Activated CD4-positive, alpha-beta memory T cell treated with anti-CD3 and anti-CD28 coated beads for 36 hours (primary cell): ENCODE measurements at regions not wholly inside any gene's neighbourhood (a gene's known extent, or its start where the extent isn't known, plus 50 kb on each side); places are given as distances from the start of the nearest gene placed in this dataset.

Source experiments
- CTCF ChIA-PET: fragments of 350-600 bp; sonication (Branson Sonifier 250); formaldehyde crosslinking; loops from one replicate; lab custom pipeline; 2021; ENCODE audit warnings: antibody characterized with exemption, inconsistent platforms; lab: Charles Lee
- POLR2A ChIA-PET: fragments of 350-600 bp; sonication (Branson Sonifier 250); formaldehyde crosslinking; loops from one replicate; lab custom pipeline; 2021; ENCODE audit warnings: antibody characterized with exemption; lab: Charles Lee
- DNase-seq: peaks from one replicate; pipeline ENCODE4 v3.0.0-alpha.2; 2020
- H3K27ac Mint-ChIP-seq: one replicate; pipeline ENCODE4 v1.8.0; 2021; ENCODE audit warnings: mixed read lengths
- H3K27me3 Mint-ChIP-seq: one replicate; pipeline ENCODE4 v1.8.0; 2021; ENCODE audit warnings: mixed read lengths
- H3K36me3 Mint-ChIP-seq: one replicate; pipeline ENCODE4 v1.8.0; 2021; ENCODE audit warnings: mixed read lengths
- H3K4me1 Mint-ChIP-seq: one replicate; pipeline ENCODE4 v1.8.0; 2021; ENCODE audit warnings: low read depth, mixed read lengths
- H3K4me3 Mint-ChIP-seq: one replicate; pipeline ENCODE4 v1.8.0; 2021; ENCODE audit warnings: mild to moderate bottlenecking, mixed read lengths
- H3K9me3 Mint-ChIP-seq: one replicate; pipeline ENCODE4 v1.8.0; 2021; ENCODE audit warnings: mixed read lengths
- intact Hi-C: fragments of 100-400 bp; cut with micrococcal nuclease; formaldehyde crosslinking; loops from one replicate; pipeline ENCODE4 v1.15.1; 2023

- CTCF ChIA-PET = no interaction called here
- no peak overlapping the region for H3K4me3 Mint-ChIP-seq
These were observed 374.9 kb upstream of the TNC start for GRCh38 chr9:115492869-115493268.

GRCh38 chr9:115494393-115494792 is 376.4 kb upstream of the TNC start:
- Mint-ChIP-seq H3K9me3 (no peaks in the 10 kb centered on the region), H3K27ac (no peak overlapping the region), H3K27me3 (peaks cover 11% of the 10 kb centered on the region), H3K4me3 (no peak overlapping the region), H3K4me1 (no peaks in the 10 kb centered on the region), H3K36me3 (no peaks in the 10 kb centered on the region)
- ChIA-PET POLR2A (no interaction called here), CTCF (no interaction called here)
- DNase-seq = no peak
- intact Hi-C loops = no loop called here

More at GRCh38 chr9:115492869-115493268, 374.9 kb upstream of the TNC start:
- intact Hi-C loops = no loop called here
- POLR2A ChIA-PET = no interaction called here
- H3K27ac Mint-ChIP-seq = no peak overlapping the region
- peaks cover 11% of the 10 kb centered on the region for H3K27me3 Mint-ChIP-seq
- H3K36me3 Mint-ChIP-seq = no peaks in the 10 kb centered on the region
- no peaks in the 10 kb centered on the region for H3K4me1 Mint-ChIP-seq
- no peaks in the 10 kb centered on the region for H3K9me3 Mint-ChIP-seq
- no peak for DNase-seq

- DNase-seq = no peak
- CTCF ChIA-PET = no interaction called here
- Mint-ChIP-seq H3K27me3 (peaks cover 12% of the 10 kb centered on the region), H3K4me1 (no peaks in the 10 kb centered on the region), H3K36me3 (no peaks in the 10 kb centered on the region), H3K4me3 (no peak overlapping the region), H3K27ac (no peak overlapping the region), H3K9me3 (no peaks in the 10 kb centered on the region)
- POLR2A ChIA-PET = no interaction called here
- intact Hi-C loops = no loop called here
These were observed 377.2 kb upstream of the TNC start for GRCh38 chr9:115495052-115495635.

- H3K4me3 Mint-ChIP-seq = no peak overlapping the region
- no peaks in the 10 kb centered on the region for H3K36me3 Mint-ChIP-seq
- H3K4me1 Mint-ChIP-seq = no peaks in the 10 kb centered on the region
- no peaks in the 10 kb centered on the region for H3K9me3 Mint-ChIP-seq
- H3K27me3 Mint-ChIP-seq = peaks cover 17% of the 10 kb centered on the region
- CTCF ChIA-PET = no interaction called here
- H3K27ac Mint-ChIP-seq = no peak overlapping the region
- intact Hi-C loops = no loop called here
- no peak for DNase-seq
- POLR2A ChIA-PET = no interaction called here
These were observed 377.9 kb upstream of the TNC start for GRCh38 chr9:115495836-115496235.

DNA sequence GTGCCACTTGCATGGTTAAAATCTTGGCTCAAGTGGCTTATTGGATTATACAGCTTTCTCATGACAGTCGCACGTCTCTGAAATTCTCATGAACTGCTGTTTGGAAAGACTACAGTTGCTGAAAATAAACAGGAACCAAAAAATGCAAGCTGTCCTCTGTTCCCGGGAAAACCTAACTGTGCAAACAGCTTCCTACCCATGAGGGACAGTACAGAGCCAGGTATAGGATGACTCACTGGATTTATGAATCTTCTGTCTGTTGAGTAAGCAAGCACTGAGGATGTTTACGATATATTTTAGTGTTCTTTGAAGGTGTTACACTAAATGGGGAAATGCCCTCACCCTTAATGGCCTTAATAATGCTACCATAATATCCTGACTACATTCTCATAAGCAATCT is 380.3 kb upstream of the TNC start:
- ChIA-PET POLR2A (no interaction called here), CTCF (no interaction called here)
- DNase-seq = no peak
- Mint-ChIP-seq H3K4me3 (no peak overlapping the region), H3K27ac (no peak overlapping the region), H3K36me3 (no peaks in the 10 kb centered on the region), H3K9me3 (no peaks in the 10 kb centered on the region), H3K27me3 (peaks cover 17% of the 10 kb centered on the region), H3K4me1 (no peaks in the 10 kb centered on the region)
- intact Hi-C loops = no loop called here

DNA sequence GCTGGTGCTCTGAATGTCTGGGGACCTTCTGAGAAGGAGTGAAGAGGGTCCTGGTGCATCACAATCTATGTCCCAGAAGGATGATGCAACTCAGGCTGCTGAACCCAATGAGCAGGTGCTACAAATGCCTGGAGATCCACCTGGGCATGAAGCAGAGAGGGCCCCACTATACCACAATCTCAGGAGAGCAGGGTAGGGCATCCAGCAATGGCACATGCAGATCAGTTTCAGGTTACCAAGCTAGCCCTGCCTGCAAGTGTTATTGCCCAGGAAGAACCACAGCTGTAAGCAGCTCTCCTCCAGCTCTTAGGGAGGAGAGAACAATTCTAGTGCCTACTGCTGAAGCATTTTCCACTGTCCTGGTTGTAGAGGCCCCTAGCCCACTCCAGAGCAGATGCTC is 389.2 kb upstream of the TNC start:
- H3K4me1 Mint-ChIP-seq = no peaks in the 10 kb centered on the region
- DNase-seq = no peak
- no peak overlapping the region for H3K4me3 Mint-ChIP-seq
- no peak overlapping the region for H3K27ac Mint-ChIP-seq
- intact Hi-C loops = no loop called here
- ChIA-PET CTCF (no interaction called here), POLR2A (no interaction called here)
- H3K36me3 Mint-ChIP-seq = no peaks in the 10 kb centered on the region
- H3K27me3 Mint-ChIP-seq = peaks cover 13% of the 10 kb centered on the region
- no peaks in the 10 kb centered on the region for H3K9me3 Mint-ChIP-seq

GRCh38 chr9:115513148-115513547 is 395.2 kb upstream of the TNC start:
- Mint-ChIP-seq H3K36me3 (no peaks in the 10 kb centered on the region), H3K4me3 (no peak overlapping the region), H3K27ac (no peak overlapping the region), H3K9me3 (no peaks in the 10 kb centered on the region), H3K27me3 (peaks cover 3% of the 10 kb centered on the region), H3K4me1 (no peaks in the 10 kb centered on the region)
- ChIA-PET POLR2A (no interaction called here), CTCF (no interaction called here)
- intact Hi-C loops = no loop called here
- DNase-seq = no peak

- CTCF ChIA-PET = no interaction called here
- intact Hi-C loops = no loop called here
- peaks cover 3% of the 10 kb centered on the region for H3K27me3 Mint-ChIP-seq
- no peak overlapping the region for H3K4me3 Mint-ChIP-seq
- H3K36me3 Mint-ChIP-seq = no peaks in the 10 kb centered on the region
- POLR2A ChIA-PET = no interaction called here
- no peaks in the 10 kb centered on the region for H3K9me3 Mint-ChIP-seq
- no peaks in the 10 kb centered on the region for H3K4me1 Mint-ChIP-seq
- H3K27ac Mint-ChIP-seq = no peak overlapping the region
- DNase-seq = no peak
These were observed 396.5 kb upstream of the TNC start for GRCh38 chr9:115514454-115514853.

DNA sequence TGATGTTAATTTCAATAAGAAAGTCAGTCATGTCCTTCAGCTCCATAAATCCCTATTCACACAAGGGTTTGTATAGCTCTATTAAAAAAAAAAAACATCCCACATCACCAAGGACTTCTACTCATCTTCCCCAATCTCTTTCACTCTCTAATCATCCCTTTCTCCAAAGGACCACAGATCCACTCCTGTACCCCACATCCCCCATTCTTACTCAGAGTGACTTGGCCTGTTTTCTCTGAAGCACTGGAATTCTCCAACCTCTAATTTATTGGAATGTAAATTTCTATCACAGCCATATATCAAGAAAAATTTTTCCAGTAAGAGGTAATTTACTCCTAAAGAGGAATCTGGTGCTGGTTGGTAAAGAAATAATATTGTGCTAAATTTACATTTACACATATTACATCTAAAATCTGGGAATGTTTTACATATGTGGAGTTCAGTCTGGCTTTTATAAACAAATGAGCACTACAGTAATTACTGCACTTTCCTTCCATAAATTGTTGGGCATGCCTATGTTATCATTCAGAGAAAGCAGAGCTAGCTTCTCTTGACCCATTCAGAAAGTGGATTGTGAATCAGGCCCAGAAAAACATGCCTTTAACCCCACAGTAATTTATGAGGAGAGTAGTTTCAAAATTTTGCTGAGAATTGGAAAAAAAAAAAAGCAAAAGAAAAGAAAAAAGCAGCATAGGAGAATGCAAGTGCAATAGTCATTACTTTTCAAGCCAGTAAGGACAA is 399.5 kb upstream of the TNC start:
- Mint-ChIP-seq H3K36me3 (no peaks in the 10 kb centered on the region), H3K9me3 (no peaks in the 10 kb centered on the region), H3K4me3 (no peak overlapping the region), H3K4me1 (no peaks in the 10 kb centered on the region), H3K27me3 (peaks cover 6% of the 10 kb centered on the region), H3K27ac (no peak overlapping the region)
- intact Hi-C loops = no loop called here
- no peak for DNase-seq
- ChIA-PET POLR2A (no interaction called here), CTCF (no interaction called here)

DNA sequence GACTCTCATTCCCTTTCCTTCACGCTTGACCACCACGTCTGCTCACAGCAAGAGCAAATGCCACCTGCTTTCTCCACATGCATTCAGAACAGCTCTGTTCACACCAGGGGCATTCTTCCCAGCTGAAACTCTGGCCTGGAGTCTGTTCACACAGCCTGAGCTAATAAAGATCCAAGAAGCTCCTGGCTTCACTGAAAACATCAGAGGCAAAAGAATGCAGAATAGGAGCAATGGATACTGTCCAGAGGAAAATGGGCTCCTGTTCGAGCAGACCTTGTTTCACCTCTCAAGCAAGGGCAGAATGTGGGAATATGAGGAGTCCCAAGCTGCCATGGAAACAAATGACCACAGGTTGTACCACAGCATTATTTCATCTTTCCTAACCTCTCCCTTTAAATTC is 402.7 kb upstream of the TNC start:
- ChIA-PET POLR2A (no interaction called here), CTCF (no interaction called here)
- Mint-ChIP-seq H3K9me3 (no peaks in the 10 kb centered on the region), H3K4me3 (no peak overlapping the region), H3K4me1 (no peaks in the 10 kb centered on the region), H3K27ac (no peak overlapping the region), H3K36me3 (no peaks in the 10 kb centered on the region), H3K27me3 (peaks cover 9% of the 10 kb centered on the region)
- intact Hi-C loops = loop anchor here (5.0 to 10.0 kb wide), 4 partner anchors 508 to 858 kb away; no protein-coding TSS in a partner anchor
- DNase-seq = no peak

DNA sequence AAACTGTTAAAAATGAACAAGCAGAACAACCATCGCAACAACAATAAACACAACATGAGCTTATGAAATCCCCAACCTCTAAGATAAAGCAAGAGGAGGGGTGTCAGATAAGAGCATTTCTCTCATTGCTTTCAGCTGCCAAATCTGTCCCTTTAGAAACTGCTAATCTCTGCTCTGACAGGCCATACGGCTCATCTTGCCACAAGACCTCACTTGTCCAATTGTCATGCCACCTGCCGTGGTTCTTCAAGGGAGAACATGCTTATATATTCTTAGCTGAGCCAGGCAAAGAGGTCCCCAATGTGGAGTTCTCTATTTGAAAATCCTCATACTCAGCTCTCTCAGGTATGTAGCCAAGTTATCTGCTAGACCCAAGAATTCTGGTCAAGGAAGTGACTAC is 405.0 kb upstream of the TNC start:
- Mint-ChIP-seq H3K4me3 (no peak overlapping the region), H3K36me3 (no peaks in the 10 kb centered on the region), H3K4me1 (no peaks in the 10 kb centered on the region), H3K27ac (no peak overlapping the region), H3K9me3 (no peaks in the 10 kb centered on the region), H3K27me3 (peaks cover 11% of the 10 kb centered on the region)
- ChIA-PET CTCF (interaction anchor here (1.0 kb wide), 1 partner anchor 842 kb away, joined by 6 read pairs; no protein-coding TSS in a partner anchor), POLR2A (interaction anchor here (0.6 kb wide), 1 partner anchor 484 kb away, joined by 3 read pairs; no protein-coding TSS in a partner anchor)
- intact Hi-C loops = loop anchor here (5.0 to 10.0 kb wide), 4 partner anchors 511 to 861 kb away; no protein-coding TSS in a partner anchor
- no peak for DNase-seq

- Mint-ChIP-seq H3K27ac (no peak overlapping the region), H3K27me3 (peaks cover 11% of the 10 kb centered on the region), H3K9me3 (no peaks in the 10 kb centered on the region), H3K4me3 (no peak overlapping the region), H3K4me1 (no peaks in the 10 kb centered on the region), H3K36me3 (no peaks in the 10 kb centered on the region)
- ChIA-PET CTCF (interaction anchor here (1.0 to 1.7 kb wide), 4 partner anchors 14 to 1119 kb away, joined by 3 to 11 read pairs (median 6); partner anchors contain the start of gene TEX48), POLR2A (no interaction called here)
- DNase-seq = no peak
- intact Hi-C loops = loop anchor here (5.0 to 10.0 kb wide), 4 partner anchors 512 to 862 kb away; no protein-coding TSS in a partner anchor
These were observed 406.6 kb upstream of the TNC start for GRCh38 chr9:115524453-115525059.
